OCI-LY7 (cell line): ENCODE measurements at regions not wholly inside any gene's neighbourhood (a gene's known extent, or its start where the extent isn't known, plus 50 kb on each side); places are given as distances from the start of the nearest gene placed in this dataset.

Experiments used
- BruUV-seq: library from RNA; stranded (reverse); fragments of 400-500 nt; replicated peaks from 2 replicates; lab custom pipeline; 2021; lab: Mats Ljungman, UMichigan
- CTCF ChIA-PET: fragments of 300-600 bp; sonication (Branson Sonifier 250); formaldehyde crosslinking; loops from one replicate; lab custom pipeline; 2022; ENCODE audit warnings: antibody characterized with exemption; ENCODE audit not compliant: unreplicated experiment; lab: Charles Lee
- POLR2A ChIA-PET: fragments of 300-600 bp; sonication (Branson Sonifier 250); formaldehyde crosslinking; loops from one replicate; lab custom pipeline; 2022; ENCODE audit warnings: antibody characterized with exemption; lab: Charles Lee
- DNase-seq: peaks from one replicate; pipeline ENCODE4 v3.0.0-alpha.2; 2015; ENCODE audit warnings: low spot score
- H2AFZ ChIP-seq: fragments of 200-600 bp; sonication (generic), shearing (Covaris generic); 2 replicates; pipeline ENCODE4 v1.6.1; 2014; ENCODE audit warnings: mild to moderate bottlenecking, antibody characterized with exemption, low read length, moderate library complexity
- H3K27ac ChIP-seq: fragments of 200-600 bp; sonication (generic); 2 replicates; pipeline ENCODE4 v1.5.1; 2014; ENCODE audit warnings: mixed run types, low read depth, mild to moderate bottlenecking, moderate library complexity, low read length, inconsistent platforms; ENCODE audit not compliant: poor library complexity, severe bottlenecking
- H3K36me3 ChIP-seq: fragments of 200-600 bp; sonication (generic); 2 replicates; pipeline ENCODE4 v1.6.1; 2014; ENCODE audit warnings: mild to moderate bottlenecking, antibody characterized with exemption, low read length, moderate library complexity, mixed read lengths; ENCODE audit not compliant: insufficient read depth
- H3K4me1 ChIP-seq: fragments of 200-600 bp; sonication (generic); 2 replicates; pipeline ENCODE4 v1.5.1; 2014; ENCODE audit warnings: mild to moderate bottlenecking, low read length; ENCODE audit not compliant: insufficient read depth, poor library complexity, severe bottlenecking
- H3K4me2 ChIP-seq: fragments of 200-600 bp; sonication (generic); 2 replicates; pipeline ENCODE4 v1.6.1; 2014; ENCODE audit warnings: mild to moderate bottlenecking, low read length
- H3K4me3 ChIP-seq: fragments of 200-600 bp; sonication (generic); 2 replicates; pipeline ENCODE4 v1.5.1; 2014; ENCODE audit warnings: mild to moderate bottlenecking, low read depth, low read length; ENCODE audit not compliant: poor library complexity, severe bottlenecking
- H3K79me2 ChIP-seq: fragments of 200-600 bp; sonication (generic); 2 replicates; pipeline ENCODE4 v1.6.1; 2016; ENCODE audit warnings: low read depth, mild to moderate bottlenecking, low read length, moderate library complexity, mixed read lengths; ENCODE audit not compliant: insufficient read depth
- H3K9me2 ChIP-seq: fragments of 200-600 bp; sonication (generic); 2 replicates; pipeline ENCODE4 v1.6.1; 2016; ENCODE audit warnings: mild to moderate bottlenecking, low read length, mixed read lengths; ENCODE audit not compliant: insufficient read depth
- H3K9me3 ChIP-seq: fragments of 200-600 bp; sonication (generic); 2 replicates; pipeline ENCODE4 v1.6.1; 2014; ENCODE audit warnings: mild to moderate bottlenecking, mixed run types, low read length, mixed read lengths
- H4K20me1 ChIP-seq: fragments of 200-600 bp; sonication (generic); 2 replicates; pipeline ENCODE4 v1.6.1; 2014; ENCODE audit warnings: mild to moderate bottlenecking, antibody characterized with exemption, low read length, moderate library complexity, mixed read lengths; ENCODE audit not compliant: insufficient read depth
- EZH2phosphoT487 ChIP-seq: fragments of 200-600 bp; sonication (generic); IDR thresholded peaks from 2 replicates; pipeline ENCODE4 v1.6.1; 2018; ENCODE audit warnings: low read depth, borderline replicate concordance, mild to moderate bottlenecking, mixed run types, antibody characterized with exemption, low read length, moderate library complexity, mixed read lengths
- intact Hi-C: fragments of 100-400 bp; cut with micrococcal nuclease; formaldehyde crosslinking; loops from one replicate; pipeline ENCODE4 v1.10.0; 2022; ENCODE audit not compliant: unreplicated experiment
- TF ChIP-seq, protein P1 (sequence below): fragments of 200-600 bp; sonication (generic); conservative IDR thresholded peaks from 2 replicates; pipeline ENCODE4 v1.5.1; 2014; ENCODE audit warnings: mild to moderate bottlenecking, antibody characterized with exemption, low read length, moderate library complexity, mixed read lengths

DNA sequence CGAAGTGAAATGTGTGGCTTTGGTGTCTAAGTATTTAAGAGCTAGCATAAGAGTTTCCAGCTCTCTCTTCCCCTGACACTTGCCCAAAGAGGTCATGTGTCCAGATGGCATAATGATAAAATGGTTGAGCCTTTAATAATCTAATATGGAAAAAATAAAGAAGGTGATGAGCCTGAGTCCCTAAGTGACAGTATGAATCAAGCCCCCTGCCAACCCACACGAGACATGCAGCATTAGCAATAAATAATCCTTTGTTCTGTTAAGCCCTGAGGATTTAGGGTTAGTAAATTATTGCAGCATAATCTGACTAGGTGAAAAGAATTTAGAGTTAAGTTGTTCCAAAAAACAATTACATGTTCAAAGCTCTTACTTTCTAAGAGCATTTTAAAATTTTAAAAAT, 217.2 kb upstream of the CCDC150 start:
- CTCF ChIA-PET = no interaction called here
- DNase-seq = no peak
- POLR2A ChIA-PET = interaction anchor here (0.8 to 1.4 kb wide), 4 partner anchors 9 to 307 kb away, joined by 3 to 4 read pairs (median 3); no protein-coding TSS in a partner anchor
- H3K4me1 ChIP-seq = no peaks in the 10 kb centered on the region
- no peaks in the 10 kb centered on the region for H3K36me3 ChIP-seq
- no peaks in the 10 kb centered on the region for H3K9me3 ChIP-seq
- no peak for TF ChIP-seq EZH2phosphoT487
- TF ChIP-seq, protein P1, sequence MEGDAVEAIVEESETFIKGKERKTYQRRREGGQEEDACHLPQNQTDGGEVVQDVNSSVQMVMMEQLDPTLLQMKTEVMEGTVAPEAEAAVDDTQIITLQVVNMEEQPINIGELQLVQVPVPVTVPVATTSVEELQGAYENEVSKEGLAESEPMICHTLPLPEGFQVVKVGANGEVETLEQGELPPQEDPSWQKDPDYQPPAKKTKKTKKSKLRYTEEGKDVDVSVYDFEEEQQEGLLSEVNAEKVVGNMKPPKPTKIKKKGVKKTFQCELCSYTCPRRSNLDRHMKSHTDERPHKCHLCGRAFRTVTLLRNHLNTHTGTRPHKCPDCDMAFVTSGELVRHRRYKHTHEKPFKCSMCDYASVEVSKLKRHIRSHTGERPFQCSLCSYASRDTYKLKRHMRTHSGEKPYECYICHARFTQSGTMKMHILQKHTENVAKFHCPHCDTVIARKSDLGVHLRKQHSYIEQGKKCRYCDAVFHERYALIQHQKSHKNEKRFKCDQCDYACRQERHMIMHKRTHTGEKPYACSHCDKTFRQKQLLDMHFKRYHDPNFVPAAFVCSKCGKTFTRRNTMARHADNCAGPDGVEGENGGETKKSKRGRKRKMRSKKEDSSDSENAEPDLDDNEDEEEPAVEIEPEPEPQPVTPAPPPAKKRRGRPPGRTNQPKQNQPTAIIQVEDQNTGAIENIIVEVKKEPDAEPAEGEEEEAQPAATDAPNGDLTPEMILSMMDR = no peak
- no peak overlapping the region for H2AFZ ChIP-seq
- H3K4me2 ChIP-seq = no peak overlapping the region
- H3K27ac ChIP-seq = no peak overlapping the region
- H3K79me2 ChIP-seq = no peaks in the 10 kb centered on the region
- no peaks in the 10 kb centered on the region for H4K20me1 ChIP-seq
- H3K9me2 ChIP-seq = no peaks in the 10 kb centered on the region
- BruUV-seq = no TSS peak
- intact Hi-C loops = no loop called here
- no peak overlapping the region for H3K4me3 ChIP-seq

GRCh38 chr2:196426122-196426521, 213.4 kb upstream of the CCDC150 start:
- H3K4me3 ChIP-seq = no peak overlapping the region
- ChIA-PET POLR2A (no interaction called here), CTCF (no interaction called here)
- DNase-seq = no peak
- no peaks in the 10 kb centered on the region for H3K36me3 ChIP-seq
- no TSS peak for BruUV-seq
- H3K9me3 ChIP-seq = no peaks in the 10 kb centered on the region
- no peaks in the 10 kb centered on the region for H3K4me1 ChIP-seq
- H3K4me2 ChIP-seq = no peak overlapping the region
- intact Hi-C loops = no loop called here
- H3K79me2 ChIP-seq = no peaks in the 10 kb centered on the region
- no peak overlapping the region for H3K27ac ChIP-seq
- H2AFZ ChIP-seq = no peak overlapping the region
- TF ChIP-seq, protein P1 = no peak
- TF ChIP-seq EZH2phosphoT487 = no peak
- no peaks in the 10 kb centered on the region for H3K9me2 ChIP-seq
- no peaks in the 10 kb centered on the region for H4K20me1 ChIP-seq

DNA sequence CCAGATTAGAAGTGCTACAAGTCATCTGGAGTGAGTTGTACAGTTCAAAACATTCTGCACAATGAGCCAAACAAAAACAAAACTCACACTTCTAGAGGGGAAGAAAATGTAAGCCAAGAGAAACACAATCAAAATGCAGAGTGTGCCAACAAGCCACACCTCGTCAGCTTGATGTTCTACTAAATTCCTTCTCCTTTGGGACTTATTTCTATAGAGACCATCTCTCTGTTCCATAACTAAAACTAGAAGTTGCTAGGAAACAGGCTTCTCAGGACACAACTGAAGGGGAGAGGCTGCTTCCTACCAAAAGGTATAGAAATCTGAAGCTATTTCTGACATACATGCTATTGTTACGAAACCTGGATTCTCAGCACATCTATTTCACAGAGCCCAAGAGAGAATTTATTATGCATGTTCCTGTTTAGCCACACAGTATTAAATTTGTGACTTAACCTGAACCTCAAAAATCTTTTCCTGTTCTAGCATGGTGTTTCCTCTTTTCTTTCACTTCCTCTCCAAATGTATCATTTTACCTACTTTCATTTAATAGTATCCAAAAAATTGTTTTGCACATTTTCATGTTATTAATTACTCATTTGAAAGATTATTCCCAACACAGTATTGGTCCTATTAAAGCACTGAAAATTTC, 211.4 kb upstream of the CCDC150 start:
- Histone ChIP-seq H3K9me3 (no peaks in the 10 kb centered on the region), H4K20me1 (no peaks in the 10 kb centered on the region), H3K4me3 (no peak overlapping the region), H3K79me2 (no peaks in the 10 kb centered on the region), H3K4me2 (no peak overlapping the region), H3K27ac (no peak overlapping the region), H3K9me2 (no peaks in the 10 kb centered on the region), H2AFZ (no peak overlapping the region), H3K4me1 (no peaks in the 10 kb centered on the region), H3K36me3 (no peaks in the 10 kb centered on the region)
- ChIA-PET POLR2A (interaction anchor here (0.6 kb wide), 1 partner anchor 1112 kb away, joined by 3 read pairs; no protein-coding TSS in a partner anchor), CTCF (no interaction called here)
- TF ChIP-seq, protein P1 = no peak
- TF ChIP-seq EZH2phosphoT487 = no peak
- BruUV-seq = no TSS peak
- DNase-seq = no peak
- intact Hi-C loops = no loop called here
